SH-SY5Y (cell line): ENCODE measurements at regions not wholly inside any gene's neighbourhood (a gene's known extent, or its start where the extent isn't known, plus 50 kb on each side); places are given as distances from the start of the nearest gene placed in this dataset.

Source experiments
- GATA2 ChIP-seq: IDR thresholded peaks from 2 replicates; pipeline ENCODE4 v1.6.1; 2011; ENCODE audit warnings: mild to moderate bottlenecking, low read depth, low read length
- GATA3 ChIP-seq: IDR thresholded peaks from 2 replicates; pipeline ENCODE4 v1.6.1; 2011; ENCODE audit warnings: low read depth, mild to moderate bottlenecking, low read length, moderate library complexity

- TF ChIP-seq GATA3 (no peak), GATA2 (no peak)
Observed at GRCh38 chr4:128458816-128459215, 171.2 kb upstream of the PGRMC2 start.

- no peak for TF ChIP-seq GATA2
- no peak for TF ChIP-seq GATA3
Observed at GRCh38 chr4:128457726-128458125, 170.1 kb upstream of the PGRMC2 start.

- TF ChIP-seq GATA3 (no peak), GATA2 (no peak)
Observed at GRCh38 chr4:128456171-128456570, 168.6 kb upstream of the PGRMC2 start.

- TF ChIP-seq GATA3 (no peak), GATA2 (no peak)
Observed at GRCh38 chr4:128455480-128455879, 167.9 kb upstream of the PGRMC2 start.

GRCh38 chr4:128454881-128455280, 167.3 kb upstream of the PGRMC2 start:
- TF ChIP-seq GATA3 (no peak), GATA2 (no peak)

- TF ChIP-seq GATA2 = no peak
- no peak for TF ChIP-seq GATA3
Observed at GRCh38 chr4:128454281-128454871, 166.8 kb upstream of the PGRMC2 start.

GRCh38 chr4:128452415-128452814, 164.8 kb upstream of the PGRMC2 start:
- TF ChIP-seq GATA2 (no peak), GATA3 (no peak)

- no peak for TF ChIP-seq GATA2
- no peak for TF ChIP-seq GATA3
Observed at GRCh38 chr4:128451270-128451905, 163.8 kb upstream of the PGRMC2 start.

GRCh38 chr4:128450326-128451120, 162.9 kb upstream of the PGRMC2 start:
- no peak for TF ChIP-seq GATA2

- TF ChIP-seq GATA3 (no peak), GATA2 (no peak)
Observed at GRCh38 chr4:128449251-128449650, 161.6 kb upstream of the PGRMC2 start.

GRCh38 chr4:128444544-128445302, 157.1 kb upstream of the PGRMC2 start:
- no peak for TF ChIP-seq GATA2
- TF ChIP-seq GATA3 = no peak

- TF ChIP-seq GATA3 (no peak), GATA2 (no peak)
Observed at GRCh38 chr4:128440923-128441322, 153.3 kb upstream of the PGRMC2 start.

- TF ChIP-seq GATA2 = no peak
- no peak for TF ChIP-seq GATA3
Observed at GRCh38 chr4:128428397-128428796, 140.8 kb upstream of the PGRMC2 start.

GRCh38 chr4:128427832-128428366, 140.3 kb upstream of the PGRMC2 start:
- TF ChIP-seq GATA3 (no peak), GATA2 (no peak)

- no peak for TF ChIP-seq GATA3
Observed at GRCh38 chr4:128424527-128425497, 137.2 kb upstream of the PGRMC2 start.
